GM18907 (cell line): ENCODE measurements at regions not wholly inside any gene's neighbourhood (a gene's known extent, or its start where the extent isn't known, plus 50 kb on each side); places are given as distances from the start of the nearest gene placed in this dataset.
"Not testable (repeated sequence)": the region's sequence is repeated elsewhere in the genome, so short reads cannot be mapped to it uniquely, and the experiment has no call there.

ENCODE experiments used
- ATAC-seq: cut with Tn5 transposase; IDR thresholded peaks from one replicate; pipeline ENCODE4 v1.9.1; 2021; ENCODE audit warnings: mild to moderate bottlenecking, moderate library complexity; ENCODE audit not compliant: unreplicated experiment

DNA sequence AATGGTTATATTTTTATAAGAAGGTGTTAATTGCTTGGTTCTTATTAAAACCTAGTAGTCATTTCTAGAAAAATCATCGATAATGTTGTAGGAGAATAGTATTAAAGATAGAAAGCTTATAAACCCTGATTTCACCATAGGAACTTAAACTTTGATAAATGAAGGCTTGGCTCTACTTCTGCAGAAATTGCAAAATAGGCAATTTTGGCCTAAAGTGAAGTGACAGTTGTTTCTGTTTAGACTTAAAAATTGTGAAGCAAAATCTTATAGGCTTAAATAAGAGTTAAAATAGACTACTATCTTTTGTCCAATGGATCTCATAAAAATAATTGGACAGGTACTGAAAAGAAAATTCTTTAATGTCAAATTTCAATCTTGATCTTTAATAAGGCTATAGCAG is 321.6 kb upstream of the FZD8 start:
- ATAC-seq: no peak

DNA sequence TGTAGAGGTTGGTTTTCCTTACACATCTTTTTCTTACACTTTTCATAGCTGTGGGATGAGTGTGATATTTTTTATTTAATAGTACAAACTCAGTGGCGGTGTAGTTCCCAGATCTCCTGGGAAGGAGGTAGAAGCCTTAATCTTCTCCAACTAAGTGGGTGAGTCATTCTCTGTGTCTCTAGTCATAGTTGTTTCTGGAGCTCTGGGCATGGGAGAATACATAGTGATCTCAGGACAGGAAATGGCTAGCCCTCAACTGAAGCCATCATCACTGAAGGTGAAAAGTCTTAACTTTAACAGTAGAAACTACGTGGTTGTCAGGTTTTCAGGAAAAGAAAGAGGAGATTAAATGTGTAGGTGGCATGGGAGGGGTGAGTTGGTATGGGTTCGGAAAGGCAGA is 319.4 kb upstream of the FZD8 start:
- ATAC-seq: no peak

DNA sequence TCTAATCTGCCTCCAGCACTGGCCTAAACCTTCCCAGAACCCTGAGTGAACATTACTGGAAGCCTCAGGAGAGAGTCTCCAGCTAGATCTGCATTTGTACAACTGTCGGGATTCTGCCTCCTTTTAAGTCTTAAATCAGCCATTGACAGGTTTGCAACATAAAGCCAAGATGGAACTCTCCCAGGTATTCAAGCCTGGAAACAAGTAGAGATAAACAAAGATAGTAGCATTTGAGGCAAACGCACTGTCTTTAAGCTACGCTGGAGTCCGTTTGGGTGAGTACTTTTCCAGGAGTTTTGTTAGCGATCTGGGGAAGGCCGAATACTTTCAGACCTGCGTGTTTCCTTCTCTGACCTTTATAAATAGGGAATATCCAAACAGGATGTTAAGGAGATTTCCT is 317.2 kb upstream of the FZD8 start:
- ATAC-seq: no peak

DNA sequence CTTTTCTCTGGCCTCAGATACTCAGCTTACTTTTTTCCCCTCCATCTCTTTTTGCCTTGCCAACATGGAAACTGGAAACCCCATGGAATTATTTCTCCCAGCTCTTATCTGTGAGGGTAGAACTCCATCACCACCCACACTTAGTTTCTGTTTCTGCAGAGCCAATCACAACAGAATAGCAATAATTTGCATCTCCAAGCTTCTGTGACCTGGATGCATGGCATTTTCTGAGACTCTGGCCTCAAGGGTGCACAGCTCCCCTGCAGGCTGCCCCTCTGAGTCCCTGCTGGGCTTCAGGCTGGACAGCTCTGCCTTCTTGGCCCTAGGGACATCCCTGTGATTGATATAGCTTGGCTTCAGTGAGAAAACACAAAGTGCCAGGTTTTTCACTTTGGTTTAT is 316.5 kb upstream of the FZD8 start:
- ATAC-seq: not testable (repeated sequence)

DNA sequence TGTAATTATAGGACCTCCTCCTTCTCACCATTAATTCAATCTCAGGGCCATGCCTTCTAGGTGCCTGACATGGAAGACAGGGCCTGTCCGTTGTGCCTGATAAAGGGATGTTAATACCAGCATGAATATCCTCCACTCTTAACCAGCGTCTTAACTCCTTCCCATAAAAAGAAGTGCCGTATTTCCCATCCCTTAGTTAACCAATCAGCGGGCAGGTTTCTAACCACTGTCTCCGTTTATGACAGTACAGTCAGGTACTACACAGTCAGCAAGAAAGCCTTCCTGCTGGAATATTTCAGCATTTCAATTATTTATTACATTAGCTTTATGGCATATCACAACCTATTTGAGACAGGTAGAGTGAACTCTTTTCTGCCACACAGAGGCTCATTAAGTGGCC is 308.6 kb upstream of the FZD8 start:
- ATAC-seq: no peak

DNA sequence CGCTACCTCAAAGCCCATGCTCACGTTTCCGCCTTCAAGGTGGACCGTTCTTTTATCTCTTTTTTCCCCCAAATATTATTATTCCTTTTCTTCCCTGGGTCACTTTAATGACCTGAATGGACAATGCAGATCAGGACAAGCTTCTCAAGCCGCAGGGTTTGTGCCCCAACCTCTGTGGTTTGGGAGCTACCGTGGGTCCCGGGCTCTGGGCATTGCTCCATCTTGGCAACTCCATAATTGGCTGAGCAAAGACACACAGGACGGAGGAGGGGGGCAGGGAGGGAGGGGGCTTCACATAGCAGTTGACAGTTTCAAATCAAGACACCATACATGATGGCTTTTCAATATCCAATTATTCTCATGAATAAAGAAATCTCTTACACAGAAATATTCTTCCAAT is 308.1 kb upstream of the FZD8 start:
- no peak for ATAC-seq

DNA sequence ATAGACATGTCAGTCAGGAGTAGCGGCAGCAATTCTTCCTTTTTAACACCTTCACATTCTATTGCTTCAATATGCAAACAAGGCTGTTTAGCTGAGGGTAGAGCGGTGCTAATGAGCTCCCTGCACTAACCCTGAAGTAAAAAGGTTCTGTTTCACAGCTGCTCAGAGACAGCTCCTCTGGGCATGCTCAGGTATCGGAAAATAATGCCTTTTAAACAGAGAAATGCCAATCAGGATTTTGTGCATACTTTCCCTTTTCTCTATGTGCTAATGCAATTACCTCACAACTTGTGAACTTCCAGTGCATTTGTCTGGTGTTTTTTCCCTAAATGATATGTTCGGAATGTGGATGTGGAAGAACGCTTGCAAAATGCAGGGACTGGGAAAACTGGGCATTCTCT is 307.7 kb upstream of the FZD8 start:
- ATAC-seq: no peak

DNA sequence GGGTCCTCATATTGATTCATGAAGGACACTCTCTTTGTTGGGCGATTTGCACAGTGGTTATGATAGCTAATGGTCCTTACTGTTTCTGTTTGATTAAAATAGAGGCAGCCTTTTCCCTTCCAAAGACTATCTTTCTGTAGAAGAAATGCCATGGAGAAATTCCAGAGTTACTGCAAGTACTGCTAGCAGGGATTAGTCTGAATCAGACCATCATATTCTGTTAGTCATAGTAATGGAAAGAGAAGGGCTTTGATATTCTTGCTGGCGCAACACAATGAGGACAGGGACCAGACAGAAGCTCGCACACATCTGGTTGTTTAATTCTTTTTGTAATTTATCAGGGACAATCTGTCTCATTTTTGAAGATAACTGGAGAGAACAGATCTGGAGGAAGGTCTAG is 304.5 kb upstream of the FZD8 start:
- ATAC-seq: no peak

DNA sequence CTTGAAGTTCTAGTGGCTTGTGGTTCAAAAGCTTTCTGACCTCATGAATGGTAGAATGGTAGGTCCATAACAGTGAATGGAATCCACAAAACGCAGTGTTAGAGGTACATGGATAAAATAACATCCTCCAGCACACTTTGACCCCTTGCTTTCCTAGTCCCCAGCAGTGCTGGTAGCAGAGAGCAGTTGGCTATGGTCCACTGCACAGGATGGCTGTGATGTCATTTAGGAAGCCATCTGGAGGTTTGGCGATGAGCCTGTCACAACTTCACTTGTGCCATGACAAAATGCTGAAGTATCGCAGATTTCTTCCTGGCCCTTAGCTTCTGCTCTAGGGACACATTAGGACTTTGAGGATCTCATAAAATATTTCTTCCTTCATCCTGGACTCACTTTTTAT is 300.0 kb upstream of the FZD8 start:
- no peak for ATAC-seq

DNA sequence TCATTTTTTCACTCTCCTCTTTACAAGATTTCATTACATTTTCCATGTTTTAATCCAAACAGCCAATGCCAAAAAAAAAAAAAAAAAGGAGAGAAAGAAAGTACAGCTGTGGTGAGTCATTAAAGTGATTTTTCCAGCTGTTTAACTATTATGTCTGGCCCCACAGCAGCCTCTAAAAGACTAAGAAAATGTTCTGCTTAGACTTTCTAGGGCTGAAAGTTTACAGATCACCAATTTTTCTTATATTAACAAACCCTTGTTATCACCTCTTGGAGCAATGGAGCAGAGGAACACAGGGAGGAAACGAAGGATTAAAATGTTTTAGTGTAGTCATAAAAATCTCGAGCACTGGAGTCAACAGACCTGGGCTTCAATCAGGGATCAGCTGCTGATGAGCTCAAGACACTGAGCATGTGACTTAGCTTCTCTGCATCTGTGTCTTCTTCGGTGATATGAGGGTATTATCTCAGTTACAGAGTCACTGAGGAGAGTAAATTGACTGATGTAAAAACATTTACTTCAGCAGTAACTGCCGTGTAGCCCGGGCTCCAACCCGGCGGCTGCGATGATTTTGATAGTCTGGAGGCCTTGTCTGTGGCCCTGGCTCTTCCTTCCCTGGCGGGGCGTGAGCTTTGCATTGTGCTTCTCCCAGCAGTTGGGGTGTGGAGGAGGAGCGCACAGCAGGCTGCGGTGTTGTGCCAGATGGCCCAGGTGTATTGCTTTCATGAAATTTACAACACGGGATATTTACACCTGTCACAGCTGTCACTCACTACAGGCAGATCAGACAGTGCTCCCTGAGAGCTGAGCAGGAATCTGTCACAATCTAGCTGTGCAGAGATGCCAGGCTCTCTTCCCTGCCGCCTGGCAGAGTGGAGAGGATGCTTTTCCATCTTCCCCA is 298.3 kb upstream of the FZD8 start:
- no peak for ATAC-seq

DNA sequence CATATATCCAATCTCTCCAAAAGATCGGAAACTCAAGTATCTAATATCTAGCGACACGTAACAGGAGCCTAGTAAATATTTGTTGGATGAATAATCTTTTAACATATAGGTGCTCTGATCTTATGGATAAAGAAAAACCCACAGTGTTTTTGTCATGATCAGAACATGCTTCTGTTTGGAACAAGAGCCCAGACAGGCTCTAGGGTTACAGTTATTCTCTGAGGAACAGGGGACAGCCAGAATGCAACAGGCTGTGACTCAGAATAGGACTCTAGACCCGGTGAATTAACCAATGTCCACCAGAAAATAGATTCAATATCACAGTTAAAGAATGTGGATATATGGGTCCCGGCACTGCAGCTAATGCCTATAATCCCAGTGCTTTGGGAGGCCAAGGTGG is 296.1 kb upstream of the FZD8 start:
- ATAC-seq: no peak

DNA sequence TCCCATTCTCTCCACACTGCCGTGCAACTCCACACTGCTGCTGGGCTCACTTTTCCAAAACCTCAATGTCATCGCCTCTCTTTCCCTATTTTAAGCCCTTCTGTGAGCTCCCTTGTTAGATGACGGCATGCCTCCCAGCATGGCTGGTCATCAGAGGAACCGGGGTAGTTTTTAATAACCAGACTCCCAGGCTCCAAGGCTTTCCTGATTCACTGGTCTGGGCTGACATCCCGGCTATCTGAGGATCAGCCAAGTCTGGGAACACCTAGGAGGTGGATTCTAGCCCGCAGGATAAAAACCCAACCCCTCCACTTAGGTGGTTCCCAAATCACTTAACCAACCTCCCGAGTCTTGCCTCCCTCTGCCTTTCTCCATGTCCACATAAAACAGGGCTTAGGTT is 295.4 kb upstream of the FZD8 start:
- ATAC-seq: no peak

DNA sequence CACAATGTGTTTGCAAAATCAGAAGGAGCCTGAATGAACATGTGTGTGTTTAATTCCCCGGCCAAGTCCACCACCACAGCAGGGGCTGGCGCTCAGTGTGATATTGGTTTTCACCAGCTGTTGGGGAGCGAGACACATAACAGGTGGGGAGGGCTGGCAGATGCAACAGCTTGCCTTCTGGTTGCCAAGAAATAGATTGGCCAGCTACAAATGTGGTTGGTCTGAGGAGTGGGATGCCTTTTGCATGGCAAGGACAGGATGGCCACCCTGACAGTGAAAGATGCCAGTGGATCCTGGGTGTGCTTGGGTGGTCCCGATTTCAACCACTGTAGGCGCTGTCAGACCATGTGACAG is 292.5 kb upstream of the FZD8 start:
- ATAC-seq: no peak

DNA sequence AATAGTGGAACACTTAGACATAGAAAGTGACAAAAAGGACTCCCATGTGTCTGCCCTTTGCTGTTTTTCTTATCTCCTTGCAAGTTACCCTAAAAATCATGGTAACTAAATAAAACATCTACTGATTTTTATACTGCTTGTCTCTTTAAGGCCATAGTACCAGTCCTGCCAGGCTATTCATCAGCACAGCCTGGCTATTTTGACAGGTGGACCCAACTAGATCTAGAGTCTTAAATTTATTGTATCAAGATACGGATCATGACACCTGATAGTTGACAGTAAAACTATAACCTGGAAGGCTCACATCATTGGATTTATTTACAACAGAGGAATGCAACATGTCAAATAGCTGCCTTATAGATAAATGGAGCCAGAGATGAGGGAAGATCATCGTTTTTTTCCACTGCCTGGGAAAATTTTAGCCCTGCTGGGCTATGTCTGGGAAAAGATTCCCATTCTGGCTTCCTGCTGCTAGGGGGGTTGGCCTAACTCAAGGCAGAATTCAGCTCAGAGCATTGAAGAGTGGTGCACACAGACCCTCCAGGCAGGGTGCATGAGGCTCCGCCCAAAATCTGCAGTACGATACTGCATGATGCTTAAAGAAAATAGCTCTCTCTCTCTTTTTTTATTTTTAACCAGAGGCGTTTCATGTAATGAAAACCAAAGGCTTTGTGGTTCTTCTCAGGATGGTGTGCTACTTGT is 292.0 kb upstream of the FZD8 start:
- no peak for ATAC-seq

DNA sequence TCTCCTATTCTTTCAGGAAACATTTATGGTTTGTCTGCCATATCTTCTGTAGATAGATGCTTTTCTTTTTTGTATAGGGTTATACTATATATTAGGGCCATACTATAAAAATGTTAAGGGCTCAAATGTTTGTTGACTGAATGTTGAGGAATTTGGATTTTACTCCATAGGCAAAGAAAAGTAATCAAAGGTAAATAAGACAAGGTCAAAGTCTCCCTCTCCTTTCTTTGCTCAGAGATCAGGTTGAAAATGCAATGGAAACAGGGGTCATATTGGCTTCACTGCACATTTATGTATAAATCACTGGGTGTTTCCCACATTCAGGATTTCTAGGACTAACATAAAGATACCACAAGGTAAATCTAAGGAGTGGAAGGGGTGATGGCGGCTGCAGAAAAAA is 291.4 kb upstream of the FZD8 start:
- ATAC-seq: no peak

DNA sequence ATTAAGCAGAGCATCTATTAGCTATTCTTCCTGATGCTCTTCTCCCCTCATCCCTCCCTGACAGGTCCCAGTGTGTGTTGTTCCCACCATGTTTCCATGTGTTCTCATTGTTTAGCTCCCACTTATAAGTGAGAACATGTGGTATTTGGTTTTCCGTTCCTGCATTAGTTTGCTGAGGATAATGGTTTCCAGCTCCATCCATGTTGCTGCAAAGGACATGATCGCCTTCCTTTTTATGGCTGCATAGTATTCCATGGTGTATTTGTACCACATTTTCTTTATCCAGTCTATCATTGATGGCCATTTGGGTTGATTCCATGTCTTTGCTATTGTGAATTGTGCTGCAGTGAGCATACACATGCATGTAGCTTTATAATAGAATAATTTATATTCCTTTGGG is 287.9 kb upstream of the FZD8 start:
- not testable (repeated sequence) for ATAC-seq

DNA sequence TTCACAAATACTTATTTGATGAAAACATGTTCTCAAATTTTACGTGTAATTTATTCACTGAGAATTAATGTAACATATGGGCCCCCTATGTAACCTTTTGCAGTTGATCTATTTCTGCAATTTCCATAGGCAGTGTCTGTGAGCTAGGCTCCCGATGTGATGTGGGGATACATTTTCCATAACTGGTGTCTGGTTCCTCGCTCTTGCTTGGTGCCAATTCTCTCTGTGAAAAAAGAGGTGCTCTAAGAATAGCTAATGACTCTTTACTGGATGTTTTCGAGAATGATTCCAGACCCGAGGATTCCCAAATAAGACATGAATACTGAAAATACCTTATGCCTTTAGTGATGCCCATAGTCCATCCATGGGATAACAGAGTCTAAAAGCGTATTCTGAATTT is 286.7 kb upstream of the FZD8 start:
- no peak for ATAC-seq

DNA sequence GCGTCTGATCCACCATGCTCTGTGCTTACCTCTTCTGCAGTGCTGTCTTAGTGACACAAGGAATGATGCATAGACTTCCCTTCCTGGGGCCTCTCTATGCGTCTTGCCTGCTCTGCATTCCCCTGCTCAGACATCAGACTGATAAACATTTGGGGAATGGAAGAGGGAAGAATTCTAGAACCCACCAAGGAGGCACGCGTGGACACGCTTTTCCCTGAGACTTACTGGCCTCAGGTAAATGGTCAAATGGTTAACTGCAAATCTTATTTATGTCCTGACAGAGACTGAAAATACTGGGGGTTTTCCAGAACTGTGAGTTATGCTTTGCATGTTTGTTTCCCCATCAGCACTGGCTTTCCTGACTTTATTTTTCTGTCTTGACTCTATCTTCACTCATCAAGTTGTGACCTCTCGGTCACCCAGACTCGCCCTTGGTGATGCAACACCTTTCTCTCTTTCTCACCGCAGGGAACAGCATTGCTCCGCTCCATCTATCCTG is 285.9 kb upstream of the FZD8 start:
- peak; percentile 56 for ATAC-seq

DNA sequence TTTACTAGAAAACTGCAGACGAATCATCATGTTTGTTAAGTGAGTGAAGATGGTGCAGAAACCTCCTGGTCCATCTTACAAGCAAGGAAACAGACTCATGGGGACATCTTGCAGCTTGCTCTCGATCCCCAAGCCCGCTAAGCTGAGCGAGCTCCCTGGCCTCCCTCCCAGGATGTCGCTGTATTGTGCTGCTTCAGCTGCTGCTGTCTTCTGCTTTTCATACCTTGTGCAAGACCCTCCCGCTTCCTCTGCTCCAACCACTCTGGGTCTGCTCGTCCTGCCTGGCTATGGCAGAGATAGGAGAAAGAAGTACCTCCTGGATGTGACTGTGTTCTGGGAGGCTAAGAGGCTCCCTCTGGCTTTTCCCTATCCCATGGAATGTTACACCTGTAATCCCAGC is 285.2 kb upstream of the FZD8 start:
- no peak for ATAC-seq

DNA sequence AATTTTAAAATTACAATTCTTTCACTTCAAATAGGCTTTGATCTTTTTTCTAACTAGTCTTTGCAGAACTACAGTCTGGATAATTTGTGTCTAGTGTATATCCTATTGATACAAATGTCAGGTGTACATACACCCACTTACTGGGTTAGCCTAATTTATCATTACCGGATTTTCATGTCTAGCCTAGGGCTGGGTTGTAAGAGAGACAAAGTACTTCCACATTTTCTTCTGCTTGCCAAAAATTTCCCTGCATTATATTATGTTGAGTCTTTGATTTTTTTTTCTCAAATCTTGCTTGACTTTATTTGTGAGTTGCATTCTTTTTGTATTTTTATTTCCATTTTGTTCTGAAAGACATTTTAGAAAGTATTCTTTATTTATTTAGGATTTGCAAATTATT is 284.8 kb upstream of the FZD8 start:
- no peak for ATAC-seq

DNA sequence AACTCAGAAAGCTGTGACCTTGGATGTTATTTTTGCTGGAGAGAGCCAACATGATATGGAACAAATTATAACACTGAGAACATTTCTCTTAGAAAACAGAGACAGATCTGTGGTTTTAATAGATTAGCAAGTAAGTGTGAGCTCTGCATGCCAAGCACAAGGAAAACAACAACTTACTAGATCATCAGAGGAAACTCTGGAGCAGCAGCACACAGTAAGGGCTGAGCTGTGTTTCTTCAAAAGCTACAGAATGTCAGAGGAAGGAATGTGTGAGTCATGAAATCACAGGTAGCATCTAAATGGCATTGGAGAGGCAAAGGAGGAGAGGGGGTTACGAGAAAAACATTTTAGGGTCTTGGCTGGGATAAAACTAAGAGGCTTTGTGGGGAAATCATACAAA is 283.4 kb upstream of the FZD8 start:
- ATAC-seq: no peak

DNA sequence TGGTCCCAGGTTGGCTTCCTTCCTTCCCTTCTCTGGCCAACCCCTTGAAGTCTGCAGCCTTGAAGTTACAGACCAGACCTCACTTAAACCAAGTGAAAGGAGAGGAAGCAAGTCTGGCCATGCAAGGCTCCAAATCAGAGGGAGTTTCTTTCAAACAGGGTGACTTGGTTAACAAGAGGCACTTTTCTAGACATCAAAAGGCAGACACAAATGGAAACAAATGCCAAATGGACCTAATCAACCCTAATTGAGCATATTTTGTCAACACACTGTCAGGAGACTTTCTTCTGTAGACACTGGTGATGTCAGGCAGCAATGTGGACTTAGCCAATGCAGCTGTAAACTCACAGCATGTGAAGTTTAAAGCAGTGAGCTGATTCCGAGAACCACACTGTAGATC is 282.7 kb upstream of the FZD8 start:
- ATAC-seq: no peak
